Ovary (tissue), 3 donors: ENCODE measurements at regions not wholly inside any gene's neighbourhood (a gene's known extent, or its start where the extent isn't known, plus 50 kb on each side); places are given as distances from the start of the nearest gene placed in this dataset.

Source experiments
- POLR2A ChIP-seq: fragments of 450-650 bp; IDR thresholded peaks from one replicate; pipeline ENCODE4 v1.6.1; 2017; ENCODE audit warnings: antibody characterized with exemption, mild to moderate bottlenecking, moderate library complexity
- TF ChIP-seq, protein P1 (sequence below), 3 donors: fragments of 450-650 bp in 2 of 3; fragments of 200-600 bp in 1 of 3; IDR thresholded peaks; one replicate each; pipeline versions ENCODE4 v1.5.1 to v1.8.0; 2016 to 2022; ENCODE audit warnings: antibody characterized with exemption in 3 of 3, mild to moderate bottlenecking in 1 of 3
- donor health status: DM: no; HTN: no; CAD: no.

DNA sequence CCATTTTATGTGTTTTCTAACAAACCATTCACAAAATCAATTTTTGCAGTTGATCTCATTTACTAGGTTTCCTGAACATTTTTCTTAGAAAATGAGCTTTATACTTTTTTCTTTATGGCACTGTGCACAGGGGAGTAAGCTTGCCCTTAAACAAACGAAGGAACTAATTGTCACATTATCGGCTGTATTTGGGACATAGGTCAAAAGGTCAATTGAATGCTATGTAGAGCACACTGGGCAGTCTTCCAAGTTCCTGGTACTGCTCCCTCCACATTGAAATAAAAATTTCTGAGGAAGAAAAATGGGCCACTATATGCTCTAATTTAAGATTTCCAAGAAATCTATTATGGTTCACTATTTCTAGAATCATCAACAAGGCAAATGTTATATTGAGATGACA is 93.6 kb upstream of the TMEFF2 start:
- TF ChIP-seq, protein P1, sequence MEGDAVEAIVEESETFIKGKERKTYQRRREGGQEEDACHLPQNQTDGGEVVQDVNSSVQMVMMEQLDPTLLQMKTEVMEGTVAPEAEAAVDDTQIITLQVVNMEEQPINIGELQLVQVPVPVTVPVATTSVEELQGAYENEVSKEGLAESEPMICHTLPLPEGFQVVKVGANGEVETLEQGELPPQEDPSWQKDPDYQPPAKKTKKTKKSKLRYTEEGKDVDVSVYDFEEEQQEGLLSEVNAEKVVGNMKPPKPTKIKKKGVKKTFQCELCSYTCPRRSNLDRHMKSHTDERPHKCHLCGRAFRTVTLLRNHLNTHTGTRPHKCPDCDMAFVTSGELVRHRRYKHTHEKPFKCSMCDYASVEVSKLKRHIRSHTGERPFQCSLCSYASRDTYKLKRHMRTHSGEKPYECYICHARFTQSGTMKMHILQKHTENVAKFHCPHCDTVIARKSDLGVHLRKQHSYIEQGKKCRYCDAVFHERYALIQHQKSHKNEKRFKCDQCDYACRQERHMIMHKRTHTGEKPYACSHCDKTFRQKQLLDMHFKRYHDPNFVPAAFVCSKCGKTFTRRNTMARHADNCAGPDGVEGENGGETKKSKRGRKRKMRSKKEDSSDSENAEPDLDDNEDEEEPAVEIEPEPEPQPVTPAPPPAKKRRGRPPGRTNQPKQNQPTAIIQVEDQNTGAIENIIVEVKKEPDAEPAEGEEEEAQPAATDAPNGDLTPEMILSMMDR (IDR thresholded peaks at IDR 0.05) = no peak
- no peak for TF ChIP-seq POLR2A
